Duodenal mucosa (tissue), 2 donors: ENCODE measurements at regions not wholly inside any gene's neighbourhood (a gene's known extent, or its start where the extent isn't known, plus 50 kb on each side); places are given as distances from the start of the nearest gene placed in this dataset.

Experiments used
- H3K27ac ChIP-seq: one replicate; pipeline ENCODE4 v1.7.0; 2013; ENCODE audit warnings: low read depth, low read length
- H3K27me3 ChIP-seq, 2 donors: one replicate each; pipeline ENCODE4 v1.7.0; 2013; ENCODE audit warnings: low read length in 2 of 2, control low read depth in 1 of 2; ENCODE audit not compliant: insufficient read depth in 2 of 2, control insufficient read depth in 1 of 2
- H3K36me3 ChIP-seq, 2 donors: one replicate each; pipeline ENCODE4 v1.7.0; 2013; ENCODE audit warnings: low read length in 2 of 2, control low read depth in 1 of 2; ENCODE audit not compliant: insufficient read depth in 2 of 2, control insufficient read depth in 1 of 2
- H3K4me1 ChIP-seq, 2 donors: one replicate each; pipeline ENCODE4 v1.7.0; 2013; ENCODE audit warnings: low read length in 2 of 2, control low read depth in 1 of 2; ENCODE audit not compliant: insufficient read depth in 2 of 2, control insufficient read depth in 1 of 2
- H3K4me3 ChIP-seq, 2 donors: one replicate each; pipeline ENCODE4 v1.7.0; 2013; ENCODE audit warnings: low read length in 2 of 2, low read depth in 1 of 2
- H3K9ac ChIP-seq, 2 donors: one replicate each; pipeline ENCODE4 v1.7.0; 2013; ENCODE audit warnings: low read length in 2 of 2, low read depth in 1 of 2
- H3K9me3 ChIP-seq, 2 donors: one replicate each; pipeline ENCODE4 v1.7.0; 2013; ENCODE audit warnings: low read length in 2 of 2, control low read depth in 1 of 2; ENCODE audit not compliant: control insufficient read depth in 1 of 2

DNA sequence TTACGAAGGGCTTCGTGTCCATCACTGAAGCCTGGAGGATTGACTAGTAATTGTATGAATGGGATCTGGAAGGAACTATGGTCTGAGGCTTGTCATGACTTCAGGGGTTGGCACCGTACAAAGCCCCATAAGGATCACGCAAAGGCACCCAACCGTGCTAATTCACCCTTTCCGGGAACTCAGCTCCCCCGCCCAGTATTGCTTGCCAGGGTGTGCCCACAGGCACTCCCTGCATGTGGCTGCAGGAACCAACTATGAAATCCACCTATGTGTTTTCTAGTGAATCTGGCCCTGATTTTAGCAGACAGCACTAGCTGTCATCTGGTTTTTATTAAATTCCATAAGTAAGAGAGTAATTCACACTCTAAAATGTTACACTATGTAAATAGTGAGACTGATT is 139.2 kb downstream of the TM2D1 start:
- Histone ChIP-seq H3K36me3 (no peaks in the 10 kb centered on the region), H3K4me1 (no peaks in the 10 kb centered on the region), H3K27ac (no peak overlapping the region), H3K4me3 (no peak overlapping the region), H3K27me3 (no peaks in the 10 kb centered on the region), H3K9me3 (no peaks in the 10 kb centered on the region), H3K9ac (no peak overlapping the region)

DNA sequence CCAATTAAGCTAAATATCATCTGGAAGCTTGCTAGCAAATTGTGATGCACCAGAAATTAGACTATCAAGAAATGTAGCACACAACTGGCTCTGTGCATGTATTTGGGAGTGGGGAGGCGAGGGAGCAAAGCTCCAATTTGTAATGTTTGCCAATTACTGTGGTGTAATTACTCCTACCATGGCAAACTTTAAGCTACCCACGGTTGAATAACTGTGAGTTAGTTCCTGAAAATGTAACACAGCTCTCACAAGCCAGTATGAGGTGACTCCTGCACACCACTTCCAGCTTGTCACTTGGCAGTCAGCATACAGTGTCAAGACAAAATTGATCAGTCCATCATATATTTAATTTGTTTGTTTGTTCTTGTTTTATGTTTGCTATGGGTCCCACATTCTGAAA is 141.2 kb downstream of the TM2D1 start:
- peaks cover 0 to under 1% of the 10 kb centered on the region in 2 donors for H3K27me3 ChIP-seq
- H3K9me3 ChIP-seq: no peaks in the 10 kb centered on the region
- no peak overlapping the region for H3K27ac ChIP-seq
- H3K9ac ChIP-seq: no peak overlapping the region
- H3K4me3 ChIP-seq: no peak overlapping the region
- H3K4me1 ChIP-seq: no peaks in the 10 kb centered on the region
- no peaks in the 10 kb centered on the region for H3K36me3 ChIP-seq

DNA sequence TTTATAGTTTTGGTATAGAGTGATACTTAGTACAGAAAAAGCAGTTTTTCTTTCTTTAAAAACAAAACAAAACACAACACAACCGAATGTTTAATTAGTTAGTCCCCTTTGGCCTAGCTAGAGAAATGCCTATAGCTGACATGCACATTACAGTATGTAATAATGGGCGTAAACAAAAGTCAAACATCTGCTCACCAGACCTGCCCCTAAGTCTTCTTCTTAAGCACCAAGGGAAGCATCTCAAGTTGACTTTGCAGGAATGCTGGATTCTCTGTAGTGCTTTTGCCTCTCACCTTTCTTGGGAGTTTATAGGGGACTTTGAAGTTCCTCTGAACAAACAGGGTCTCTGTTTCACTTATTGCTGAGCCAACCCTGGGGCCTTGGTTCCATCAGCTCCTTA is 143.7 kb downstream of the TM2D1 start:
- Histone ChIP-seq H3K4me3 (no peak overlapping the region), H3K4me1 (no peaks in the 10 kb centered on the region), H3K36me3 (no peaks in the 10 kb centered on the region), H3K27me3 (peaks cover 0 to 3% of the 10 kb centered on the region in 2 donors), H3K27ac (no peak overlapping the region), H3K9ac (no peak overlapping the region), H3K9me3 (no peaks in the 10 kb centered on the region)

DNA sequence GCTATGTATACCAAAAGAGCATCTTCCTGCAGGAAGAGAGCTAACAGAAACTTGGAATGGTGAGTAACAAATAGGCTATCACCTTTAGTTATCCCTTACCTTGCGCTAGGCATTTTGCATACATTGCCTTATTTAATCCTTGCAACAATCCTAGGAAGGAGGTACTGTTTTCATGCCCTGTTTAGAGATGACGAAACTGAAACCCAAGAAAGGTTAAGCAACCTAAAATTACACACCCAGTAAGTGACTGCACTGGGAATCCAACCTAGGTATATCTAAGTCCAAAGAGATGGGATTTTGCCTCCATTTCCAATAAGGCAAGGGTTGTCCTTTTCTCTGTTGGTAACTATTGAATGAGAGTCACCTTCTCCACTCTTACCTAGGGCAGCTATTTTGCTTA is 144.5 kb downstream of the TM2D1 start:
- Histone ChIP-seq H3K4me1 (no peaks in the 10 kb centered on the region), H3K9ac (no peak overlapping the region), H3K4me3 (no peak overlapping the region), H3K36me3 (no peaks in the 10 kb centered on the region), H3K9me3 (no peaks in the 10 kb centered on the region), H3K27ac (no peak overlapping the region), H3K27me3 (peaks cover 0 to 3% of the 10 kb centered on the region in 2 donors)

DNA sequence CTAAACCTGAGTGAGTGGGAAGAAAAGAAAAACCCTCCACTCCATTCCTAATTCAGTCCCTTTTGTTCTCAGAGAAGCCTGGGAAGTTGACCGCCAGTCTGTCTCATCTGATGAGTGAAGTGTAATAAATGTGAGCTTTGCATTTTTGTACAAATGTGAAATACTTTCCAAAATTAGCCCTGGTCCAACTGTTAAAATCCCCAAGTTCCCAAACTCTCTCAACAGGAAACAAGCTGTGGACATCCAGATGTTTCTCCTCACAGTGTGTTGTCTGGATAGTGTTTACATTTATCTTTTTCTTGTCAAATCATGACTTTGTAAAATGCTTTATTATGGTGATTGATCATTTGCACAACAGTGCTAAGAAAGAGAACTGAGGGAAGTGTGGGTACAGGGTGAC is 145.1 kb downstream of the TM2D1 start:
- Histone ChIP-seq H3K9ac (no peak overlapping the region), H3K27me3 (peaks cover 0 to 3% of the 10 kb centered on the region in 2 donors), H3K27ac (no peak overlapping the region), H3K36me3 (no peaks in the 10 kb centered on the region), H3K9me3 (no peaks in the 10 kb centered on the region), H3K4me3 (no peak overlapping the region), H3K4me1 (no peaks in the 10 kb centered on the region)

DNA sequence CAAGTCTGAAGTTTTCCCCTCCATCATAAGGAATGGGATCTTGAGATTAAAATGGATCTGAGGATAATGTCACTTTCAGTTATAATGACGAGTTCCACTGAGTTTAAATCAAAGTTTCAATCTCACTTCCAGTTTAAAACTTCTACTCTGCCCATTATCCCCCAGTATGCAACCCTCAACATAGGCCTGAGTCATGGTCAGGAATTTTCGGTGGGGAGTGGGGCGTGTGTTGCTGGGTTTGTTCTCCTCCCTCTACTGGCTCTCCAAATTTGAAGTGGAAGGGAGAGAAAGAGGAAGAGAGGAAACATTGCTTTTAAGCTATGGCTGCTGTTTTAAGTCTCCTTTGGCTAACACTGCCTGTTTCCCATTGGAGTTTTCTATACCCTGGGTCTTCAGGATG is 152.9 kb downstream of the TM2D1 start:
- no peaks in the 10 kb centered on the region for H3K4me1 ChIP-seq
- no peaks in the 10 kb centered on the region for H3K36me3 ChIP-seq
- no peak overlapping the region for H3K9ac ChIP-seq

DNA sequence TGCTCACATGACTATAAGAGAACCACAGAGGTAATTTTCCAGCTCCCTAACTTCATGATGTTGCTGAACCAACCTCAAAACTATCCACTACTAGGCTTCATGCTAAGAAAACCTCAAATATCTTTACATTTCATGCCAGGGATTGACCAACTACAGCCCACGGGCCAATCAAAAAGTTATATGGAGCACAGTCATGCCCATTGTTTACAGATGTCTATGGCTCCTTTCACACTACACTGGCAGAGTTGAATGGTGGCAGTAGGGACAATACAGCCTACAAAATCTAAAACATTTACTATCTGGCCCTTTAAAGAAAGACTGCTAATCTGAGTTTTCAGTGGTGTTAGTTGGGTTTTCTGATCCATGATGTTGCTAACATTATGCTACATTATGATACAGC is 154.8 kb downstream of the TM2D1 start:
- Histone ChIP-seq H3K27me3 (no peaks in the 10 kb centered on the region), H3K4me3 (no peak overlapping the region), H3K9ac (no peak overlapping the region), H3K27ac (no peak overlapping the region), H3K9me3 (peaks cover 12 to 15% of the 10 kb centered on the region in 2 donors), H3K4me1 (no peaks in the 10 kb centered on the region), H3K36me3 (no peaks in the 10 kb centered on the region)

More for the DNA sequence above, 152.9 kb downstream of the TM2D1 start:
- H3K4me3 ChIP-seq: no peak overlapping the region
- peaks cover 0 to under 1% of the 10 kb centered on the region in 2 donors for H3K9me3 ChIP-seq
- H3K27ac ChIP-seq: no peak overlapping the region
- no peaks in the 10 kb centered on the region for H3K27me3 ChIP-seq

DNA sequence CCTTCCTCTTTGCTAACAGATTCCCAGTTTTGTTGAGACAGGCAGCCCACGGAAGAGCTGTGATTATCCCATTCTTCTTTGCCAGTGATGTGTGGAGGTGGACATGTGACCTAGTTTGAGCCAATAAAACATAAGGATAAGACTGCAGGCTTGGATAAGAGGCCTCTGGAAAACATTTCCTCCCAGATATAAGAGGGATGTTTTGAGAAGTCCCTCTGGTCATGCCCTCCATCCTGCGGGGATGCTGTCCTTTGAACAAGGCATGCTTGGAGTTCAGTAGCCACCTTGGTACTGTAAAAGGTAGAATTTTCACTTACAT is 155.7 kb downstream of the TM2D1 start:
- no peaks in the 10 kb centered on the region for H3K4me1 ChIP-seq
- no peak overlapping the region for H3K27ac ChIP-seq
- H3K9me3 ChIP-seq: peaks cover 15 to 16% of the 10 kb centered on the region in 2 donors
- H3K4me3 ChIP-seq: no peak overlapping the region
- H3K9ac ChIP-seq: no peak overlapping the region
- no peaks in the 10 kb centered on the region for H3K36me3 ChIP-seq
- no peaks in the 10 kb centered on the region for H3K27me3 ChIP-seq

DNA sequence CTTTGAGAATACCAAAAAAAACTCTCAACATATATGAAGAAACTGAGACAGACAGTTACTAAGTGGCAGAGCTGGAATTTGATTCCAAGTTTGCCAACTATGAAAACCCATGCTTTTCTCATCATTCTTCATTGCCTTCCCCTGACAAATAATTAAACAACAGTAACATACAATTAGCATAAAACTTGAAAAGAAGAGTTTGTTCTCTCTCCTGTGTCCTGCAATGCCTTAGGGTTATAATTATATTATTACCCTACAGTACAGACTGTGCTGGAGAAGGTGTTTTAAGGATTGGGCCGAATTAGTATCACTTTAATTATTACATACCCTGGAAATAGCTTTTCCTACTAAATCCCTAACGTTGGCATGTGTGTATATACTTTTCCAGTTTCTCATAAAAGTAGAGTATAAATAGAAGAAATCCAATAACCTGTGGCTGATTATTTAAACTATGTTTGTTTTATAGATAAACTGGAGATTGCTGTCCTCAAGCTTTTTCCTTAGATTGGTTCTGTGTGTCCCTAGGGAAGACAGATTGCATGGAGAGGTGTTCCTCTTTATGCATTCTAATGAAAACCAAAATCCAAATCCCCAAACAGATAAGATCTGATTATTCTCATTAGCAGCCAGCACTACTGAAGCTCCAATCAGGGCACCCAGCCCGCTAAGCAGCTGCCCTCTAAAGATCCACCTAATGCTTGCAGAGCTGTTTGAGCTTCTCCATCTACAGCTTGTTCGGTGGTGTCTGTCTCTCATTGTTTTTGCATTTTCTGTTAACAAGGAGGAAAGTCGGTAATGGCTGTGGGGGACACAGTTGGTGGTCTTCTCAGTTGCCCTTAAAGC is 156.3 kb downstream of the TM2D1 start:
- H3K9me3 ChIP-seq: peaks cover 15 to 16% of the 10 kb centered on the region in 2 donors
- no peak overlapping the region for H3K4me3 ChIP-seq
- H3K36me3 ChIP-seq: no peaks in the 10 kb centered on the region
- no peaks in the 10 kb centered on the region for H3K27me3 ChIP-seq
- H3K27ac ChIP-seq: no peak overlapping the region
- H3K4me1 ChIP-seq: no peaks in the 10 kb centered on the region
- no peak overlapping the region for H3K9ac ChIP-seq

DNA sequence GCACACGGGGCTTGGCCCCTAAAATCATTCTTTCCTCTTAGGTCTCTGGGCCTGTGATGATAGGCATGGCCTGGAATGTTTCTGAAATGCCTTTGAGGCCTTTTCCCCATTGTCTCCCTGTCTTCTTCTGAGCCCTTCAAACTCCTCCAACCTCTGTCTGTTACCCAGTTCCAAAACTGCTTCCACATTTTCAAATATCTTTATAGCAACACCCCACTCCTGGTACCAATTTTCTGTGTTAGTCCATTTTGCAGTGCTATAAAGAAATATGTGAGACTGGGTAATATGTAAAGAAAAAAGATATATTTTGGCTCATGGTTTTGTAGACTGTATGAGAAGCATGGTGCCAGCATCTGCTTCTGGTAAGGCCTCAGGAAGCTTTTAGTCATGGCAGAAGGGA is 158.8 kb downstream of the TM2D1 start:
- Histone ChIP-seq H3K9me3 (peaks cover 16 to 17% of the 10 kb centered on the region in 2 donors), H3K27ac (no peak overlapping the region), H3K4me1 (no peaks in the 10 kb centered on the region), H3K9ac (no peak overlapping the region), H3K27me3 (no peaks in the 10 kb centered on the region), H3K36me3 (no peaks in the 10 kb centered on the region), H3K4me3 (no peak overlapping the region)
